NCI-H2171 treated with DMSO at 0.1 percent for 48 hours (cell line): ENCODE measurements at regions not wholly inside any gene's neighbourhood (a gene's known extent, or its start where the extent isn't known, plus 50 kb on each side); places are given as distances from the start of the nearest gene placed in this dataset.

Experiments
- DNase-seq: peaks from one replicate; lab custom pipeline; 2025; lab: John Stamatoyannopoulos, UW

- no peak for DNase-seq
Measured at GRCh38 chr4:156654410-156654809, 317.2 kb downstream of the PDGFC start.

- DNase-seq = peak; percentile 68
Measured at GRCh38 chr4:156643826-156644225, 327.8 kb downstream of the PDGFC start.

- DNase-seq = no peak
Measured at GRCh38 chr4:156642161-156642560, 329.4 kb downstream of the PDGFC start.

GRCh38 chr4:156638925-156639605, 332.5 kb downstream of the PDGFC start:
- DNase-seq = peak; percentile 30

GRCh38 chr4:156638334-156638733, 333.3 kb downstream of the PDGFC start:
- DNase-seq = no peak

GRCh38 chr4:156636381-156636780, 335.2 kb downstream of the PDGFC start:
- no peak for DNase-seq

GRCh38 chr4:156635051-156635450, 336.5 kb downstream of the PDGFC start:
- no peak for DNase-seq

GRCh38 chr4:156634612-156635011, 337.0 kb downstream of the PDGFC start:
- DNase-seq = peak; percentile 7

- DNase-seq = peak; percentile 74
Measured at GRCh38 chr4:156633847-156634246, 337.8 kb downstream of the PDGFC start.

- DNase-seq = no peak
Measured at GRCh38 chr4:156628858-156629257, 342.7 kb downstream of the PDGFC start.

- DNase-seq = no peak
Measured at GRCh38 chr4:156623376-156623775, 348.2 kb downstream of the PDGFC start.

- no peak for DNase-seq
Measured at GRCh38 chr4:156620786-156621185, 350.8 kb downstream of the PDGFC start.

GRCh38 chr4:156619154-156619934, 352.3 kb downstream of the PDGFC start:
- no peak for DNase-seq

- DNase-seq = peak; percentile 58
Measured at GRCh38 chr4:156615066-156615531, 356.5 kb downstream of the PDGFC start.

- no peak for DNase-seq
Measured at GRCh38 chr4:156614536-156614935, 357.1 kb downstream of the PDGFC start.

GRCh38 chr4:156609421-156609820, 362.2 kb downstream of the PDGFC start:
- DNase-seq = no peak

GRCh38 chr4:156608651-156609050, 362.9 kb downstream of the PDGFC start:
- peak; percentile 52 for DNase-seq

- no peak for DNase-seq
Measured at GRCh38 chr4:156607478-156607857, 364.1 kb downstream of the PDGFC start.

GRCh38 chr4:156606554-156607477, 364.8 kb downstream of the PDGFC start:
- DNase-seq = no peak

GRCh38 chr4:156598138-156598681, 373.4 kb downstream of the PDGFC start:
- DNase-seq = no peak

GRCh38 chr4:156596706-156597329, 374.8 kb downstream of the PDGFC start:
- no peak for DNase-seq

- peak; percentile 35 for DNase-seq
Measured at GRCh38 chr4:156596026-156596425, 375.6 kb downstream of the PDGFC start.
